ENCODE measurements at regions not wholly inside any gene's neighbourhood (a gene's known extent, or its start where the extent isn't known, plus 50 kb on each side); places are given as distances from the start of the nearest gene placed in this dataset.

GRCh38 chr16:5580296-5580695 is 482.7 kb upstream of the EEF2KMT start:
- DNase-seq (ENCODE audit: low read depth, low spot score): no peak
- no peak overlapping the region for H3K9ac ChIP-seq (ENCODE audit: insufficient read length)
- no peaks in the 10 kb centered on the region for H3K36me3 ChIP-seq (ENCODE audit: insufficient read depth, low read length)
- no peak overlapping the region for H3K4me3 ChIP-seq
- no peak overlapping the region for H3K27ac ChIP-seq
- TF ChIP-seq EZH2 (IDR thresholded peaks at IDR 0.05) (no peak), FOXP2 (optimal IDR thresholded peaks at IDR 0.05; ENCODE audit: control extremely low read depth, extremely low read length, insufficient read depth) (no peak), POLR2AphosphoS5 (IDR thresholded peaks at IDR 0.05; ENCODE audit: borderline replicate concordance, low read depth, low read length) (no peak)
- no peaks in the 10 kb centered on the region for H3K9me3 ChIP-seq (ENCODE audit: low read depth, low read length)

GRCh38 chr16:5578980-5579379 is 481.4 kb upstream of the EEF2KMT start:
- Histone ChIP-seq H3K9ac (ENCODE audit: insufficient read length) (no peak overlapping the region), H3K9me3 (ENCODE audit: low read depth, low read length) (no peaks in the 10 kb centered on the region), H3K36me3 (ENCODE audit: insufficient read depth, low read length) (no peaks in the 10 kb centered on the region), H3K4me3 (no peak overlapping the region), H3K27ac (no peak overlapping the region)
- TF ChIP-seq POLR2AphosphoS5 (IDR thresholded peaks at IDR 0.05; ENCODE audit: borderline replicate concordance, low read depth, low read length) (no peak), EZH2 (IDR thresholded peaks at IDR 0.05) (no peak), FOXP2 (optimal IDR thresholded peaks at IDR 0.05; ENCODE audit: control extremely low read depth, extremely low read length, insufficient read depth) (no peak)
- DNase-seq (ENCODE audit: low read depth, low spot score): no peak

- TF ChIP-seq EZH2 (IDR thresholded peaks at IDR 0.05): no peak
- TF ChIP-seq FOXP2 (optimal IDR thresholded peaks at IDR 0.05; ENCODE audit: control extremely low read depth, extremely low read length, insufficient read depth): no peak
- no peak for TF ChIP-seq POLR2AphosphoS5 (IDR thresholded peaks at IDR 0.05; ENCODE audit: borderline replicate concordance, low read depth, low read length)
- Histone ChIP-seq H3K27ac (no peak overlapping the region), H3K36me3 (ENCODE audit: insufficient read depth, low read length) (no peaks in the 10 kb centered on the region), H3K9ac (ENCODE audit: insufficient read length) (no peak overlapping the region), H3K4me3 (no peak overlapping the region), H3K9me3 (ENCODE audit: low read depth, low read length) (no peaks in the 10 kb centered on the region)
- no peak for DNase-seq (ENCODE audit: low read depth, low spot score)
Measured at GRCh38 chr16:5577463-5577862, 479.9 kb upstream of the EEF2KMT start.

GRCh38 chr16:5575646-5576245 is 478.2 kb upstream of the EEF2KMT start:
- no peak for TF ChIP-seq POLR2AphosphoS5 (IDR thresholded peaks at IDR 0.05; ENCODE audit: borderline replicate concordance, low read depth, low read length)
- no peak for TF ChIP-seq EZH2 (IDR thresholded peaks at IDR 0.05)
- TF ChIP-seq FOXP2 (optimal IDR thresholded peaks at IDR 0.05; ENCODE audit: control extremely low read depth, extremely low read length, insufficient read depth): no peak
- Histone ChIP-seq H3K9me3 (ENCODE audit: low read depth, low read length) (no peaks in the 10 kb centered on the region), H3K27ac (no peak overlapping the region), H3K4me3 (no peak overlapping the region), H3K36me3 (ENCODE audit: insufficient read depth, low read length) (no peaks in the 10 kb centered on the region), H3K9ac (ENCODE audit: insufficient read length) (no peak overlapping the region)
- DNase-seq (ENCODE audit: low read depth, low spot score): no peak

GRCh38 chr16:5575121-5575520 is 477.5 kb upstream of the EEF2KMT start:
- Histone ChIP-seq H3K36me3 (ENCODE audit: insufficient read depth, low read length) (no peaks in the 10 kb centered on the region), H3K9me3 (ENCODE audit: low read depth, low read length) (no peaks in the 10 kb centered on the region), H3K4me3 (no peak overlapping the region), H3K27ac (no peak overlapping the region), H3K9ac (ENCODE audit: insufficient read length) (no peak overlapping the region)
- DNase-seq (ENCODE audit: low read depth, low spot score): no peak
- TF ChIP-seq POLR2AphosphoS5 (IDR thresholded peaks at IDR 0.05; ENCODE audit: borderline replicate concordance, low read depth, low read length): no peak
- TF ChIP-seq EZH2 (IDR thresholded peaks at IDR 0.05): no peak
- no peak for TF ChIP-seq FOXP2 (optimal IDR thresholded peaks at IDR 0.05; ENCODE audit: control extremely low read depth, extremely low read length, insufficient read depth)

GRCh38 chr16:5572056-5572455 is 474.5 kb upstream of the EEF2KMT start:
- no peak for TF ChIP-seq POLR2AphosphoS5 (IDR thresholded peaks at IDR 0.05; ENCODE audit: borderline replicate concordance, low read depth, low read length)
- no peak for TF ChIP-seq FOXP2 (optimal IDR thresholded peaks at IDR 0.05; ENCODE audit: control extremely low read depth, extremely low read length, insufficient read depth)
- no peak for TF ChIP-seq EZH2 (IDR thresholded peaks at IDR 0.05)
- Histone ChIP-seq H3K36me3 (ENCODE audit: insufficient read depth, low read length) (no peaks in the 10 kb centered on the region), H3K9me3 (ENCODE audit: low read depth, low read length) (no peaks in the 10 kb centered on the region), H3K4me3 (no peak overlapping the region), H3K27ac (no peak overlapping the region), H3K9ac (ENCODE audit: insufficient read length) (no peak overlapping the region)
- no peak for DNase-seq (ENCODE audit: low read depth, low spot score)

- DNase-seq (ENCODE audit: low read depth, low spot score): no peak
Measured at GRCh38 chr16:5571446-5571845, 473.9 kb upstream of the EEF2KMT start.

GRCh38 chr16:5561800-5562199 is 464.2 kb upstream of the EEF2KMT start:
- H3K27ac ChIP-seq: no peak overlapping the region
- H3K36me3 ChIP-seq (ENCODE audit: insufficient read depth, low read length): no peaks in the 10 kb centered on the region

More at GRCh38 chr16:5571446-5571845, 473.9 kb upstream of the EEF2KMT start:
- H3K9ac ChIP-seq (ENCODE audit: insufficient read length): no peak overlapping the region
- H3K4me3 ChIP-seq: no peak overlapping the region
- no peaks in the 10 kb centered on the region for H3K36me3 ChIP-seq (ENCODE audit: insufficient read depth, low read length)
- H3K27ac ChIP-seq: no peak overlapping the region
- TF ChIP-seq FOXP2 (optimal IDR thresholded peaks at IDR 0.05; ENCODE audit: control extremely low read depth, extremely low read length, insufficient read depth) (no peak), POLR2AphosphoS5 (IDR thresholded peaks at IDR 0.05; ENCODE audit: borderline replicate concordance, low read depth, low read length) (no peak), EZH2 (IDR thresholded peaks at IDR 0.05) (no peak)
- no peaks in the 10 kb centered on the region for H3K9me3 ChIP-seq (ENCODE audit: low read depth, low read length)

GRCh38 chr16:5560084-5560483 is 462.5 kb upstream of the EEF2KMT start:
- DNase-seq (ENCODE audit: low read depth, low spot score): no peak
- TF ChIP-seq EZH2 (IDR thresholded peaks at IDR 0.05) (no peak), POLR2AphosphoS5 (IDR thresholded peaks at IDR 0.05; ENCODE audit: borderline replicate concordance, low read depth, low read length) (no peak), FOXP2 (optimal IDR thresholded peaks at IDR 0.05; ENCODE audit: control extremely low read depth, extremely low read length, insufficient read depth) (no peak)
- no peak overlapping the region for H3K9ac ChIP-seq (ENCODE audit: insufficient read length)
- H3K27ac ChIP-seq: no peak overlapping the region
- no peaks in the 10 kb centered on the region for H3K36me3 ChIP-seq (ENCODE audit: insufficient read depth, low read length)
- H3K4me3 ChIP-seq: no peak overlapping the region
- H3K9me3 ChIP-seq (ENCODE audit: low read depth, low read length): no peaks in the 10 kb centered on the region

More at GRCh38 chr16:5561800-5562199, 464.2 kb upstream of the EEF2KMT start:
- Histone ChIP-seq H3K4me3 (no peak overlapping the region), H3K9me3 (ENCODE audit: low read depth, low read length) (no peaks in the 10 kb centered on the region), H3K9ac (ENCODE audit: insufficient read length) (no peak overlapping the region)
- no peak for DNase-seq (ENCODE audit: low read depth, low spot score)
- no peak for TF ChIP-seq FOXP2 (optimal IDR thresholded peaks at IDR 0.05; ENCODE audit: control extremely low read depth, extremely low read length, insufficient read depth)
- TF ChIP-seq POLR2AphosphoS5 (IDR thresholded peaks at IDR 0.05; ENCODE audit: borderline replicate concordance, low read depth, low read length): no peak
- no peak for TF ChIP-seq EZH2 (IDR thresholded peaks at IDR 0.05)

Data from SK-N-MC (cell line).